Activated CD8-positive, alpha-beta memory T cell treated with anti-CD3 and anti-CD28 coated beads for 24 hours (primary cell): ENCODE measurements at regions not wholly inside any gene's neighbourhood (a gene's known extent, or its start where the extent isn't known, plus 50 kb on each side); places are given as distances from the start of the nearest gene placed in this dataset.
"Not testable (repeated sequence)": the region's sequence is repeated elsewhere in the genome, so short reads cannot be mapped to it uniquely, and the experiment has no call there.

Source experiments
- DNase-seq: peaks from one replicate; pipeline ENCODE4 v3.0.0-alpha.2; 2020

DNA sequence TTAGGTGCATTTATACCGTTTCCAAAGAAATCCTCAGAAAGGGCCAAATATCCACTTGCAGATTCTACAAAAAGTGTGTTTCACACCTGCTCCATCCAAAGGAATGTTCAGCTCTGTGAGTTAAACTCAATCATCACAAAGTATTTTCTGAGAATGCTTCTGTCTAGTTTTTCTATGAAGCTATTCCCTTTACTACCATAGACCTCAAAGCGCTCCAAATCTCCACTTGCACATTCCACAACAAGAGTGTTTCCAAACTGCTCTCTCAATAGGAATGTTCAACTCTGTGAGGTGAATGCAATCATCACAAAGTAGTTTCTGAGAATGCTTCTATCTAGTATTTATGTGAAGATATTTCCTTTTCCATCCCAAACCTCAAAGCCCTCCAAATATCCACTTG lies 412.7 kb upstream of the WSB1 start:
- not testable (repeated sequence) for DNase-seq

DNA sequence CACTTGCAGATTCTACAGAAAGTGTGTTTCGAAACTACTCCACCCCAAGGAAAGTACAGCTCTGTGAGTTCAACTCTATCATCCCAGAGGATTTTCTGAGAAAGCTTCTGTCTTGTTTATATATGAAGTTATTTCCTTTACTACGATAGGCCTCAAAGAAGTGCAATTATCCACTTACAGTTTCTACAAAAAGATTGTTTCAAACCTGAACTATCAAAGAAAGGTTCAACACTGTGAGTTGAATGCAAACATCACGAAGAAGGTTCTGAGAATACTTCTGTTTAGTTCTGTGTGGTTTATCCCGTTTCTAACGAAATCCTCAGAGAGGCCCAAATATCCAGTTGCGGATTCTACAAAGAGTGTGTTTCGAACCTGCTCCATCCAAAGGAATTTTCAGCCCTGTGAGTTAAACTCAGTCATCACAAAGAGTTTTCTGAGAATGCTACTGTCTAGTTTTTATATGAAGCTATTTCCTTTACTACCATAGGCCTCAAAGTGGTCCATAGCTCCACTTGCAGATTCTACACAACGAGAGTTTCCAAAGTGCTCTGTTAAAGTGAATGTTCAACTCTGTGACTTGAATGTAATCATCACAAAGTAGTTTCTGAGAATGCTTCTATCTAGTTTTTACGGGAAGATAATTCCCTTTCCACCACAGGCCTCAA lies 411.7 kb upstream of the WSB1 start:
- DNase-seq, result not testable (repeated sequence)

DNA sequence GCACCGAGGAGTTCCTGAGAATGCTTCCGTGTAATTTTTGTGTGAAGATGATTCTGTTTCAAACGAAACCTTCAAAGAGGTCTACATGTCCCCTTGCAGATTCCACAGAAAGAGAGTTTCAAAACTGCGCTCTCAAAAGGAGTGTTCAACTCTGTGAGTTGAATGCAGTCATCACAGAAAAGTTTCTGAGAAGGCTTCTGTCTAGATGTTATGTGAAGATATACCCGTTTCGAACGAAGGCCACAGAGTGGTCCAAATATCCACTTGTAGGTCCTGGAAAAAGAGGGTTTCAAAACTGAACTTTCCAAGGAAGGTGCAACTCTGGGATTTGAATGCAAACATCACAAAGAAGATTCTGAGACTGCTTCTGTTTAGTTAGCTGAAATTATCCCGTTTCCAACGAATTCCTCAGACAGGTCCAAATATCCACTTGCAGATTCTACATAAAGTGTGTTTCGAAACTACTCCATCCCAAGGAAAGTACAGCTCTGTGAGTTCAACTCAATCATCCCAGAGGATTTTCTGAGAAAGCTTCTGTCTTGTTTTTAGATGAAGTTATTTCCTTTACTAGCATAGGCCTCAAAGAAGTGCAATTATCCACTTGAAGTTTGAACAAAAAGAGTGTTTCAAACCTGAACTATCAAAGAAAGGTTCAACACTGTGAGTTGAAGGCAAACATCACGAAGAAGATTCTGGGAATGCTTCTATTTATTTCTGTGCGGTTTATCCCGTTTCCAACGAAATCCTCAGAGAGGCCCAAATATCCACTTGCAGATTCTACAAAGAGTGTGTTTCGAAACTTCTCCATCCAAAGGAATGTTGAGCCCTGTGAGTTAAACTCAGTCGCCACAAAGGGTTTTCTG lies 409.8 kb upstream of the WSB1 start:
- DNase-seq, result not testable (repeated sequence)

DNA sequence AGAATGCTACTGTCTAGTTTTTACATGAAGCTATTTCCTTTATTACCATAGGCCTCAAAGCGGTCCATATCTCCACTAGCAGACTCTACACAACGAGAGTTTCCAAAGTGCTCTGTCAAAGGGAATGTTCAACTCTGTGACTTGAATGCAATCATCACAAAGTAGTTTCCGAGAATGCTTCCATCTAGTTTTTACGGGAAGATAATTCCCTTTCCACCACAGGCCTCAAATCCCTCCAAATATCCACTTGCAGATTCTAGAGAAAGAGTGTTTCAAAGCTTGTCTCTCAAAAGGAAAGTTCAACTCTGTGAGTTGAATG lies 409.2 kb upstream of the WSB1 start:
- not testable (repeated sequence) for DNase-seq

DNA sequence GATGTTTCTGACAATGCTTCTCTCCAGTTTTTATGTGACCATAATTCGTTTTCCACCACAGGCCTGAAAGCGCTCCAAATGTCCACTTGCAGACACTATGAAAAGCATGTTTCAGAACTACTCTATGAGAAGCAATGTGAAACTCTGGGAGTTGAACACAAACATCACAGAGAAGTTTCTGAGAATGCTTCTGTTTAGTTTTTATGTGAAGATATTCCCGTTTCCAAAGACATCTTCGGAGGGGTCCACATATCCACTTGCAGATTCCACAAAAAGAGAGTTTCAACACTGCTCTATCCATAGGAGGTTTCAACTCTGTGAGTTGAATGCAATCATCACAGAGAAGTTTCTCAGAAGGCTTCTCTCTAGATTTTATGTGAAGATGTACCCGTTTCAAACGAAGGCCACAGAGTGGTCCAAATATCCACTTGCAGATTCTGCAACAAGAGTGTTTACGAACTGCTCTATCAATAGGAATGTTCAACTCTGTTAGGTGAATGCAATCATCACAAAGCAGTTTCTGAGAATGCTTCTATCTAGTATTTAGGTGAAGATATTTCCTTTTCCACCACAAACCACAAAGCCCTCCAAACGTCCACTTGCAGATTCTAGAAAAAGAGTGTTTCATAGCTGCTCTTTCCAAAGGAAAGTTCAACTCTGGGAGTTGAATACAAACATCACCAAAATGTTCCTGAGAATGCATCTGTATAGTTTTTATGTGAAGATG lies 408.5 kb upstream of the WSB1 start:
- peak; percentile 56 for DNase-seq
